SJCRH30 (cell line): ENCODE measurements at regions not wholly inside any gene's neighbourhood (a gene's known extent, or its start where the extent isn't known, plus 50 kb on each side); places are given as distances from the start of the nearest gene placed in this dataset.
"Not testable (repeated sequence)": the region's sequence is repeated elsewhere in the genome, so short reads cannot be mapped to it uniquely, and the experiment has no call there.

Source experiments
- DNase-seq, 2 experiments: peaks; one replicate each; pipeline ENCODE4 v3.0.0-alpha.2; 2015 to 2020
- H3K27ac ChIP-seq: fragments of 250-450 bp; sonication (Bioruptor Pico); 2 replicates; pipeline ENCODE4 v1.5.1; 2020; ENCODE audit warnings: mild to moderate bottlenecking, moderate library complexity
- H3K27me3 ChIP-seq: fragments of 250-450 bp; sonication (Bioruptor Pico); 2 replicates; pipeline ENCODE4 v1.5.1; 2020; ENCODE audit warnings: mild to moderate bottlenecking, moderate library complexity
- H3K36me3 ChIP-seq: fragments of 250-450 bp; sonication (Bioruptor Pico); 2 replicates; pipeline ENCODE4 v1.5.1; 2020; ENCODE audit warnings: mild to moderate bottlenecking, moderate library complexity
- H3K4me1 ChIP-seq: fragments of 250-450 bp; sonication (Bioruptor Pico); 2 replicates; pipeline ENCODE4 v1.5.1; 2020; ENCODE audit warnings: mild to moderate bottlenecking, moderate library complexity
- H3K4me3 ChIP-seq: fragments of 250-450 bp; sonication (Bioruptor Pico); 2 replicates; pipeline ENCODE4 v1.5.1; 2020; ENCODE audit warnings: mild to moderate bottlenecking, moderate library complexity
- H3K9me3 ChIP-seq: fragments of 250-450 bp; sonication (Bioruptor Pico); replicated peaks from 2 replicates; pipeline ENCODE4 v1.5.1; 2020; ENCODE audit warnings: mild to moderate bottlenecking, moderate library complexity

DNA sequence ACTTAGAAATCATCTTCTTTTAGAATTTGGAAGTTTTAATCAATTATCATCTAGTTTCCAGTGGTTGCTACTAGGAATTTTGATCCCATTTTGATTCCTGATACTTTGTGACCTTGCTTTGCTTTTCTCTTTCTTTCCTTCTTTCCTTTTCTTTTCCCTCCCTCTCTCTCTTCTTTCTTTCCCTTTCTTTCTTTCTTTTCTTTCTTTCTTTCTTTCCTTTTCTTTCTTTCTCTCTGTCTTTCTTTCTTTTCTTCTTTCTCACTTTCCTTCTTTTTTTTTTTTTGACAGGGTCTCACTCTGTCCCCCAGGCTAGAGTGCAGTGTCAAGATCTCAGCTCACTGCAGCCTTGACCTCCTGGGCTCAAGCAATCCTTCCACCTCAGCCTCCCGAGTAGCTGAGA, 81.5 kb upstream of the OSBPL8 start:
- H3K9me3 ChIP-seq = no peaks in the 10 kb centered on the region
- no peaks in the 10 kb centered on the region for H3K36me3 ChIP-seq
- H3K27ac ChIP-seq = no peak overlapping the region
- no peak overlapping the region for H3K4me3 ChIP-seq
- 0 out of 2 replicates have a peak, but pooled peaks cover 4% of the 10 kb centered on the region for H3K27me3 ChIP-seq
- no peaks in the 10 kb centered on the region for H3K4me1 ChIP-seq
- no peak for DNase-seq

GRCh38 chr12:76641961-76642360, 82.4 kb upstream of the OSBPL8 start:
- Histone ChIP-seq H3K27ac (no peak overlapping the region), H3K36me3 (no peaks in the 10 kb centered on the region), H3K9me3 (no peaks in the 10 kb centered on the region), H3K27me3 (0 out of 2 replicates have a peak, but pooled peaks cover 4% of the 10 kb centered on the region), H3K4me1 (no peaks in the 10 kb centered on the region), H3K4me3 (no peak overlapping the region)
- no peak for DNase-seq

- H3K4me3 ChIP-seq = no peak overlapping the region
- no peaks in the 10 kb centered on the region for H3K4me1 ChIP-seq
- H3K27me3 ChIP-seq = no peaks in the 10 kb centered on the region
These were observed 83.9 kb upstream of the OSBPL8 start for GRCh38 chr12:76643438-76643837.

GRCh38 chr12:76644950-76645349, 85.4 kb upstream of the OSBPL8 start:
- Histone ChIP-seq H3K4me1 (no peaks in the 10 kb centered on the region), H3K27ac (no peak overlapping the region), H3K4me3 (no peak overlapping the region), H3K27me3 (no peaks in the 10 kb centered on the region), H3K36me3 (no peaks in the 10 kb centered on the region), H3K9me3 (no peaks in the 10 kb centered on the region)
- DNase-seq = no peak

More at GRCh38 chr12:76643438-76643837, 83.9 kb upstream of the OSBPL8 start:
- H3K9me3 ChIP-seq = no peaks in the 10 kb centered on the region
- no peaks in the 10 kb centered on the region for H3K36me3 ChIP-seq
- H3K27ac ChIP-seq = no peak overlapping the region
- no peak for DNase-seq

- Histone ChIP-seq H3K27me3 (no peaks in the 10 kb centered on the region), H3K36me3 (no peaks in the 10 kb centered on the region), H3K4me3 (no peak overlapping the region), H3K27ac (no peak overlapping the region), H3K4me1 (no peaks in the 10 kb centered on the region), H3K9me3 (no peaks in the 10 kb centered on the region)
- DNase-seq = no peak
These were observed 86.4 kb upstream of the OSBPL8 start for GRCh38 chr12:76645934-76646333.

GRCh38 chr12:76646366-76646765, 86.8 kb upstream of the OSBPL8 start:
- H3K9me3 ChIP-seq = no peaks in the 10 kb centered on the region
- no peak overlapping the region for H3K27ac ChIP-seq
- no peaks in the 10 kb centered on the region for H3K36me3 ChIP-seq
- H3K4me3 ChIP-seq = no peak overlapping the region
- no peak for DNase-seq
- no peaks in the 10 kb centered on the region for H3K27me3 ChIP-seq
- H3K4me1 ChIP-seq = no peaks in the 10 kb centered on the region

DNA sequence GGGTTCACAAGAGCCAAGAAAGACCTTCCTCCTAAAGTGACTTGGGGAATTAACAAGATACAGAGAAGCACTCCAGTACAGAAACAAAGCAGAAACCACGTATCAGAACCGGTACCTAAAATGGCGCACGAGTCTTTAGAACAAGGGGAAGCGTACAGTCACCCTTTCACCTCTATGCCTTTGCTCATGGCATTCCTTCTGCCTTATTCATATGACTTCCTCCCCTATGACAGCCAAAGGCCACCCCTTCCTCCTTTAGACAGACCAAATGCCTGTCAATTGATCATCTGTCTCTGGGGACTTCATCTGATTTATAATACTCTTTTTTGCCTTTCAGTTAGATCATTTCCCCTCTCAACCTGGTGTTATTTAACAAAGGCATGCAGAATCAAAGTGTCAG, 89.5 kb upstream of the OSBPL8 start:
- Histone ChIP-seq H3K9me3 (no peaks in the 10 kb centered on the region), H3K27ac (no peak overlapping the region), H3K27me3 (no peaks in the 10 kb centered on the region), H3K36me3 (no peaks in the 10 kb centered on the region), H3K4me3 (no peak overlapping the region), H3K4me1 (no peaks in the 10 kb centered on the region)
- DNase-seq = no peak

DNA sequence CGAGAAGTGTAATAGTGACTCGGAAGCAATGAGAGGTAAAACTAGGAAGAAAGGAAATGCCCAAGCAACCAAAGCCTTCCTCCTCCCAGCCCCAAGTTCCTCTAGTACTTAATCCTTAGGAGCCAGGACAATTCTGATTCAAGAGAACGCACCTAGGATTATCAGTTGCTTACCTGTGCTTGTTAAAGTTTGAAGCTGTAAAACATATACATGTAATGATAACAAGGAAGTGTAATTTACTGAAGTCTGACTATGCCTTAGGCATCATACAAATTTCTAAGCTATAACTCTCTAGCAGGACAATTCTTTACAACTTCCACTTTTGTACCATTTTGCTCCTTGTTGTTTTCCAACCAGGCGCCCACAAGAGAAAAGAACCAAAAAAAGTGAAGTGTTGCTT, 92.8 kb upstream of the OSBPL8 start:
- H3K36me3 ChIP-seq = no peaks in the 10 kb centered on the region
- H3K9me3 ChIP-seq = no peaks in the 10 kb centered on the region
- no peak overlapping the region for H3K27ac ChIP-seq
- no peak overlapping the region for H3K4me3 ChIP-seq
- H3K27me3 ChIP-seq = no peaks in the 10 kb centered on the region
- no peaks in the 10 kb centered on the region for H3K4me1 ChIP-seq
- no peak for DNase-seq

GRCh38 chr12:76653342-76653741, 93.8 kb upstream of the OSBPL8 start:
- H3K27me3 ChIP-seq = no peaks in the 10 kb centered on the region
- H3K36me3 ChIP-seq = no peaks in the 10 kb centered on the region
- H3K4me1 ChIP-seq = no peaks in the 10 kb centered on the region
- H3K27ac ChIP-seq = no peak overlapping the region
- no peak overlapping the region for H3K4me3 ChIP-seq
- no peak for DNase-seq
- H3K9me3 ChIP-seq = no peaks in the 10 kb centered on the region

DNA sequence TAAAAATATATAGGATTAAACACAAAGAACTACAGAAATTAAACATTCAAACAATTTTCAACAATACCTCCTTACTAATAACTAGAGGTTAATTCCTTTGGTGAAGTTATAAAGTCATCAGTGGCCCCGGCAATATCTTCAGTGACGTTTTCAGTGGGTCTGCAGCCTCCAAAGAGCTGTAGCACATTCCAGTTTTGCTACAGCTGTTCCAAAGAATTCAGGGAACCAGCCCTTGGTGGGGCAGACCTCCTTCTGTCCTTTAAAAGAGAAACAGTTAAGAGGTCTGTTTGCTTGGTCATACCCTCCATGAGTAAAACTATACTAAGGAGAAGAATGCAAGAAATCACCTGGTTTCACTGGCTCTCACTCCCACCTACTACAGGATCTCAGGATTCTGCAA, 99.2 kb upstream of the ZDHHC17 start:
- Histone ChIP-seq H3K9me3 (no peaks in the 10 kb centered on the region), H3K27me3 (no peaks in the 10 kb centered on the region), H3K4me1 (peaks cover 8% of the 10 kb centered on the region), H3K36me3 (no peaks in the 10 kb centered on the region), H3K27ac (no peak overlapping the region), H3K4me3 (no peak overlapping the region)
- DNase-seq = peak in 1 of 2 experiments; percentile 23

DNA sequence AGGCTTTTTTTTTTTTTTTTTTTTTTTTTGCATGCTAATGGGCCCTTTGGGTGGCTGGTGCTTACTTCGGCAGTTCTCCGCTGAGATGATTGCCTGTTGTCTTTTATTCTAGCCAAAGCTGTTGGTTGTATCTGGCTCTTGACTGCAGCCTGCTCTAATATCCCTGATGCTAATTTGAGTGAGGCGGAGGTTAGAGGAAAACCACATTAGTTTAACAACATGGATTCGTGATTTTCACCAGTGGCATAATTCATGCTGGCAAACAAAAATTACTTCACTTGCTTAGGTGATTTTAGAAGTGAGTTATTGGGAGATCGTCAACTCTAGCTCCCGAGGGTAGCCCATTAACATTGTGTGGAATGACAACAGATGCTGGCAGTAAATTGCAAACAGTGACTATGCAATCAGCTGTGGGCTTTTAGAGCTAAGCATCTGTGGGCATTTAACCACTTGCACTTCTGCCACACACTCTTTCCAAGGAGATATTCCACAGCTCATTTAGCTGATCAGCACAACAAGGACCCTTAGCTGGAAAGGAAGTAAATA, 97.6 kb upstream of the ZDHHC17 start:
- H3K4me1 ChIP-seq = peaks cover 12% of the 10 kb centered on the region
- no peaks in the 10 kb centered on the region for H3K27me3 ChIP-seq
- no peak overlapping the region for H3K27ac ChIP-seq
- H3K36me3 ChIP-seq = no peaks in the 10 kb centered on the region
- no peak overlapping the region for H3K4me3 ChIP-seq
- peak in 1 of 2 experiments; percentile 9 for DNase-seq
- no peaks in the 10 kb centered on the region for H3K9me3 ChIP-seq

DNA sequence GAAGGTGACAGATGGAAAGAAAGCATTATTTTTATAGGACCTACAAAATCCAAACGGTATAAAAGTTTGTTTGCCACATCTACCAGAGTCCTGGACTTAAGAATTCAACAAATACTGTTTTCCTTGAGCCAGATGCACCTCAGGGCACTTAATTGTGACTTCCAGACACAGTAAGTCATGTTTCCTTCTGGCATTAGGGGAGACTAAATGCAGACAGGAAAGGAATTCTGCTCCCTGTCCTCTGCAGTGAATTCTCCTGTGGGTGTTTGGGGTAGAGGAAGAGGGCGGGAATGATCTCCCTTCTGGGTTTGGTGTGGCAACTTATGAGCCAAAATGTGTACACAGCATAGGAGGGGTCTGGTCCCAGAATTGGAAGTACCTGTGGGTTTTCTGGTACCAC, 93.9 kb upstream of the ZDHHC17 start:
- DNase-seq = no peak
- Histone ChIP-seq H3K27ac (no peak overlapping the region), H3K27me3 (no peaks in the 10 kb centered on the region), H3K4me1 (peaks cover 9% of the 10 kb centered on the region), H3K9me3 (no peaks in the 10 kb centered on the region; the same call in 1 of the 2 replicates), H3K4me3 (no peak overlapping the region), H3K36me3 (no peaks in the 10 kb centered on the region)

GRCh38 chr12:76670776-76671175, 93.1 kb upstream of the ZDHHC17 start:
- H3K27me3 ChIP-seq = no peaks in the 10 kb centered on the region
- H3K4me3 ChIP-seq = no peak overlapping the region
- H3K4me1 ChIP-seq = peaks cover 7% of the 10 kb centered on the region
- H3K9me3 ChIP-seq = no peaks in the 10 kb centered on the region; the same call in 1 of the 2 replicates
- H3K36me3 ChIP-seq = no peaks in the 10 kb centered on the region
- H3K27ac ChIP-seq = no peak overlapping the region
- DNase-seq = peak in 1 of 2 experiments; percentile 46

DNA sequence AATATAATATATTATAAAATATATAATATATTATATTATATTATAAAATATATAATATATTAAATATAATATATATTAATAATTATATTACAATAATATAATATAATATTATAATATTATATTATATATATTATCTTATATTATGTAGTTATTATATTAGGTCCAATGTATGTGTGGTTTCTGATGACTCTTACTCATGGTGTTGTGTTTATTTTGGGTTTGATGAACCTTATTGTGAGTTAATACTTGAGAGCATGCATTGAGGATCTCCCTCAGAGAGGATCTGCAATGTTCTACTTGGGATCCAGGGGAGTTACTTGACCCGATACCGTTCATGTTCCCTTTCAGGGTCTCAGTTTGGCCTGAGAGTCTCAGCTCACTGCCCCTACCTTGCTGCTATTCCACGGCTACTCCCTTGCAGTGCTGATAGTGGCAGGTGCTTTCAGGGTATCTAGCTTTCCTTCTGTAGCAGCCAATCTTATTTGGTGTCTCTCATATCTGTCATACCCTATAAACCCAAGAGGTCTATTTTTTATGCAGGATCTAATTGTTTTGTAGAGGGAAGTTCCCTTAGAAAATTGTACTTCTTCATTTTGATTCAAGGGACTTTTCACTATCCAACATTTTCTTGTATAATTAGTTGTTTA, 89.1 kb upstream of the ZDHHC17 start:
- no peak overlapping the region for H3K27ac ChIP-seq
- DNase-seq = no peak
- no peak overlapping the region for H3K4me3 ChIP-seq
- peaks cover 4% of the 10 kb centered on the region for H3K4me1 ChIP-seq
- no peaks in the 10 kb centered on the region; the same call in 1 of the 2 replicates for H3K9me3 ChIP-seq
- H3K36me3 ChIP-seq = no peaks in the 10 kb centered on the region
- H3K27me3 ChIP-seq = no peaks in the 10 kb centered on the region

DNA sequence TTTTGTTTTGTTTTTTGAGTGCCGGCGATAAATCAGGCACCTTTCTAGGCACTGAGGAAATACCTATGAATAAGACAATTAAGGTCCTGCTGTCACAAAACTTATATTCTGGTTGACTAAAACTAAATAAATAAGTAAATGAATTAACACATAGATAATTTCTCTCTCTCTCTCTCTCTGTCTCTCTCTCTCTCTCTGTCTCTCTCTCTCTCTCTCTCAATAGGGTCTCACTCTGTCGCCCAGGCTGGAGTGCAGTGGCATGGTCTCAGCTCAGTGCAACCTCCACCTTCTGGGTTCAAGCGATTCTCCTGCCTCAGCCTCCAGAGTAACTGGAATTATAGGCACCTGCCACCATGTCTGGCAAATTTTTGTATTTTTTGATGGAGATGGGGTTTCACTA, 87.7 kb upstream of the ZDHHC17 start:
- H3K27me3 ChIP-seq, H3K4me3 ChIP-seq, H3K36me3 ChIP-seq, H3K4me1 ChIP-seq, H3K27ac ChIP-seq, DNase-seq, H3K9me3 ChIP-seq: not testable (repeated sequence)

DNA sequence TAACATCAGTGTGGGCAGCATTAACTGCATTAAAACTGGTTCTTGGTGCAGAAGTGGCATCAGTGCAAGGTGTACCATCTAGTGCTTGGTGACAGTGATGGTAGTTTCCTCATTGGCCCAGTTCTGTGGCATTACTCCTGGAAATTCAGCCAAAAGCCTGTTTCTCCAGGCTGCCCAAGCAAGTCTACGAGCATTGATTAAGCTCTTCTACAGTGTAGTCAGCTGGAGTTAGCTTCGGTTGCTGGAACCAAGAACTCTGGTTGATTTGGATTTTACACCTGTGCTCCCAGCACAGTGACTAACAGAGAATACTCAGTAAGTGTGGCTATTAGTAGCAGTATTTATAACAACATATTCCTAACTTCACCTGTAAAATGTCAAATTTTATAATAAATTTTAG, 84.9 kb upstream of the ZDHHC17 start:
- no peak for DNase-seq
- Histone ChIP-seq H3K36me3 (no peaks in the 10 kb centered on the region), H3K4me1 (no peaks in the 10 kb centered on the region), H3K27ac (no peak overlapping the region), H3K4me3 (no peak overlapping the region), H3K9me3 (no peaks in the 10 kb centered on the region), H3K27me3 (no peaks in the 10 kb centered on the region)
